ENCODE measurements at regions not wholly inside any gene's neighbourhood (a gene's known extent, or its start where the extent isn't known, plus 50 kb on each side); places are given as distances from the start of the nearest gene placed in this dataset.

DNA sequence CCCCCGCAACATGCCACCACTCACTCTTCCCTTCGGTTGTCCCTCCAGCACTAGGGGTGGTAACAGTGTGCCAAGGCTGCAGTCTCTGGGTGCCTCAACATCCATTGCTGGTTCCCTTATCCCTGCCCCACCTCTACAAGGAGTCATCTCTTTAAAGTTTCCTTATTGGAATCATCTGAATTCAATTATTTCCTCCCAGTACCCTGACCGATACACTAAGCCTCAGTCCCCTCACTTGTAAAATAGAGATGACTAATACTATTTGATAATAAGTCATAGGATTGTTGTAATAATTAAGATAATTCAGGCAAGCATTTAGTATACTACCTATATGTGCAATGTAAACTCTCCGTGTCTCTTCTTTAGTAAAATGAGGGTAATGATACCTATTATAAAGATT is 352.5 kb downstream of the ENC1 start:
- TF ChIP-seq, protein P1, sequence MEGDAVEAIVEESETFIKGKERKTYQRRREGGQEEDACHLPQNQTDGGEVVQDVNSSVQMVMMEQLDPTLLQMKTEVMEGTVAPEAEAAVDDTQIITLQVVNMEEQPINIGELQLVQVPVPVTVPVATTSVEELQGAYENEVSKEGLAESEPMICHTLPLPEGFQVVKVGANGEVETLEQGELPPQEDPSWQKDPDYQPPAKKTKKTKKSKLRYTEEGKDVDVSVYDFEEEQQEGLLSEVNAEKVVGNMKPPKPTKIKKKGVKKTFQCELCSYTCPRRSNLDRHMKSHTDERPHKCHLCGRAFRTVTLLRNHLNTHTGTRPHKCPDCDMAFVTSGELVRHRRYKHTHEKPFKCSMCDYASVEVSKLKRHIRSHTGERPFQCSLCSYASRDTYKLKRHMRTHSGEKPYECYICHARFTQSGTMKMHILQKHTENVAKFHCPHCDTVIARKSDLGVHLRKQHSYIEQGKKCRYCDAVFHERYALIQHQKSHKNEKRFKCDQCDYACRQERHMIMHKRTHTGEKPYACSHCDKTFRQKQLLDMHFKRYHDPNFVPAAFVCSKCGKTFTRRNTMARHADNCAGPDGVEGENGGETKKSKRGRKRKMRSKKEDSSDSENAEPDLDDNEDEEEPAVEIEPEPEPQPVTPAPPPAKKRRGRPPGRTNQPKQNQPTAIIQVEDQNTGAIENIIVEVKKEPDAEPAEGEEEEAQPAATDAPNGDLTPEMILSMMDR (conservative IDR thresholded peaks at IDR 0.05; ENCODE audit: low read depth, low read length) = no peak
- TF ChIP-seq EZH2 (IDR thresholded peaks at IDR 0.05; ENCODE audit: low read length, unreplicated experiment) = no peak
